GM12873 (cell line): ENCODE measurements at regions not wholly inside any gene's neighbourhood (a gene's known extent, or its start where the extent isn't known, plus 50 kb on each side); places are given as distances from the start of the nearest gene placed in this dataset.

Experiments
- CTCF ChIP-seq: IDR thresholded peaks from 2 replicates; pipeline ENCODE4 v1.5.1; 2012; ENCODE audit warnings: low read depth, mild to moderate bottlenecking, moderate library complexity, low read length, control low read depth; ENCODE audit not compliant: insufficient read depth; ENCODE audit errors: missing control alignments

DNA sequence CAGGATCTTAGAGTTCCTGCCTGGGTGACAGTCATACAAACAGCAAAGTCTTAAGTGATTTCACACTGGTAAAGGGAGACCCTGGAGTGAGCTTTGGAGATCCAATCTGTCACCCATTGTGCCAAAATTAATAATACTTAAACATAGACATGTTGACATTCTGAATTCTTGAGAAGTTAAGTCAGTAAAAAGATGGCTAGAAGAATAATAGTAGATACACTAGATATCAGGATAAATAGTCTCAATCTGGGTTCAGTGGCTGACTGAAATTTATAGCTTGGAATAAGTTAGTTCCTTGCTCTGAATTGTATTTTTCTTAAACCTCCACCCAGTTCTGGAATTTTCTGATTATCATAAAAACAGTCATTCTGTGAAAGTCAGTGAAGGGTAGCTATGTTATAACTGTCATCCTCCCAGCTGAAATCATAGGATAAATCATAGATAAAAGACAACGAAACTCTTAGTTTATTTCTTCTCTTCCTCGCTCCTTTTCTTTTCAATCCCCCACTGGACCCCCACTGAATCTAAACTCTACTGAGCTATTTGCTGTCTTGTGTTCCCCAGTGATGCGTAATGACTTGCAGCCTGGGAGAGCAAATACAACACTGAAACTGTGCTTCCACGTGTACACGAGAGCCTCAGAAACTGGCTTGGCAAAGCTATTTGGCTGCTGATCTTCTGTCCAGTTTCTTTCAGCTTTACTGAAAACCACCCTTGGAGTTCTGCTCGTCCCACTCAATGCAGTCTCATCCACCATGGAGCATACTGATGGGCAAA, 175.4 kb upstream of the TP63 start:
- TF ChIP-seq CTCF, result no peak

- no peak for TF ChIP-seq CTCF
Observed at GRCh38 chr3:189457201-189457607, 174.0 kb upstream of the TP63 start.

DNA sequence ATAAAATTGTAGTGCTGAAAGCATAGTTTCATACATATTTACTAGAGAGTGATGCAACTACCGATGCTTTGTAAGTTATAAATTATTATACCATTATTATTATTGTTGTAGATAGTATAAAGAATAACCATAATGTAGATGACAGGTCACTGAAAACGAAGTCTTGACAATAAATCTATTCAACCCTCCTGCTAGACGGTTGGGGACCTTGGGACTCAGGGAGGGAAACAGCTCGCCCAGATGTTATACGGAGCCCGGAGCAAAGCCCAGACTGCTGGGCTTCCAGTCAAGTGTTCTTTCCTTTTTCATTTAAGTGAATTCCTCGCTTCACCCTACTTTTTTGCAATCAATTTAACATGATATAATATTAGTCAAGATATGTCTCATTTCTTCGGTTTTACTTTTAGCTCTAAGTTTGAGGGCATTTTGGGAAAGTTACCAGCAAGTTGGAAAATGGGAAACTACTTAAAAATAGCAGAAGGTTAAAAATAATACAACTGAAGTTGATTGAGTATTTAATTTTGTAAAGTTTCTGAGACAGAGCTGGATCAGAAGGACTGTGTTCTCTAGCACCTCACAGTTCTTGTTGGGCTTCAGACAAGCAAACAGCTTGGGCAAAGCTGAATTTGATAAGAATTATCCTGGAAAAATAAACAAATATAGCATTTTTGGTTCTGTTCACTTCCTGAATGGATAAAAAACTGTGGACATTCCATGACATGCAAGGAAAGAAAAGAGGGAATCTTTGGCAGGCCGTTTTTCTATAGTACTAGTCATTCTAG, 173.4 kb upstream of the TP63 start:
- TF ChIP-seq CTCF, result no peak

DNA sequence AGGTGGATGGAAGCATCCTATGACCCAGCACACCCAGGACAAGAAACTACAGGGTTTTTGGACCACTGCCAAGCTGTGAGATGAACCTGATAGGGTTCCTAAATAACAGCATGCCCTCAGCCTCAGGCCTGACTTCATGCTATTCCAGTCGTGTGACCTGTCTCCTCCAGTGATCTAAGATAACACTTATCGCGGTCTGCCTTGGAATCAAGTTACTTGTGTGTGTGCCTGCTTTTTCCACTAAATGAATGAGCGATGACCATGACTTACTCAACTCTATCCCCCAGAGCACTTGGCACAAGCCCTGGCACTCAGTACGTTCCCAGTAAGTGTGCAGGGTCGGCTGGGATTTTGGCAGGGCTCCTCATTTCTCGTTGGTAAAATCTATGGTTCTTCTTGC, 172.7 kb upstream of the TP63 start:
- no peak for TF ChIP-seq CTCF

GRCh38 chr3:189459231-189459630, 172.0 kb upstream of the TP63 start:
- TF ChIP-seq CTCF, result no peak

DNA sequence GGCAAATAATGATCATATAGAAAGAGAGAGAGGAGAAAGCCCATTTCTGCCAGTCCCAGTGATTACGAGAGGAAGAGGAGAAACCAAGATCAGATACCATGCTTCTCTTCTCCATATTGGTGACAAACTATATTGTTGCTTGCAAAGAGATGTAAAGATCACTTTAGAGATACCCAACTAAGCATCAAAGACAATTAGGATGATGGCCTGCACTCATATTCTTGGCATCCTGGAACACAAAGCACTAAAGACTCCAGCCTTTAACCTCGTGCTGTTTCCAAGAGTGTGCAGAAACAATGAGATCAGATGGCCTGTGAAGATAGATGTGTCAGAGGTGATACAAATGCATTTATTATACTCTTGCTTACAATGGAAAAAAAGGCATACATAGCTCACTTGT, 170.7 kb upstream of the TP63 start:
- no peak for TF ChIP-seq CTCF

DNA sequence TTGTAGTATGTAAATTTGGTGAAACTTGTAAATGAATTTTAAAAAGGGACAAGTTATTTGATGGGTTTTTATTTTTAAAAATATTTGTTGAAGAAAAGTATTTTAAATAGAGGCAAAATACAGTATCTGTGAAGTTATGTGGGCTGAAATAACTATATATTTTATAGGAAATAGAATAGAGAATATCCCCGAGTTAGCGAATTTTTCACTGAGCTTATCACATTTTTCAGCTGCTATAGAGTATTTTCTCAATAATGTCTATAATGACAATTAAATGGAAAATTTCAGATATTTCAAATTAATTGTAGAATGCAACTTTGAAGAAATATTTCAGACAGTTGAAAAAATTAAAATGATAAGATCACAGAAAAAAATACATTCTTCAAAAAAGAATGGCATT, 166.4 kb upstream of the TP63 start:
- TF ChIP-seq CTCF, result no peak
